LoVo (cell line): ENCODE measurements at regions not wholly inside any gene's neighbourhood (a gene's known extent, or its start where the extent isn't known, plus 50 kb on each side); places are given as distances from the start of the nearest gene placed in this dataset.

Experiments
- DNase-seq: peaks from one replicate; pipeline ENCODE4 v3.0.0-alpha.2; 2016; ENCODE audit warnings: low spot score

DNA sequence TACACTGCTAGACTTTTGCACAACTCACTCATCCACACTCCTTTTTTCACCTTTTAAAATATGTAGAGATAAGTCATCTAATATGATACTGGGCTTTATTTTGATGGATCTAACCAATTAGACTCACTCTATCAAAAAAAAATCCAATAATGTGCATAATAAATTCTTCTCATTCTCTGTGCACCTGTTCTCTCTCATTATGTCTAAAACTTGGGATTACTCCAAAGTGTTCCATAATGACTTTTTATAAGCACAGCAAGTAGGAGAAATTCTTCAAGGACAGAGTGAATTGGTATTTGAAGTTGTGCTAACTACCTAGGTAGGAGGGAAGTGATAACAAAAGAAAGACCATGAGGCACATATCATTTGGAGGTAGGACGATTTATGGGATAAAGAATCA is 1438.8 kb downstream of the PCDH7 start:
- no peak for DNase-seq

DNA sequence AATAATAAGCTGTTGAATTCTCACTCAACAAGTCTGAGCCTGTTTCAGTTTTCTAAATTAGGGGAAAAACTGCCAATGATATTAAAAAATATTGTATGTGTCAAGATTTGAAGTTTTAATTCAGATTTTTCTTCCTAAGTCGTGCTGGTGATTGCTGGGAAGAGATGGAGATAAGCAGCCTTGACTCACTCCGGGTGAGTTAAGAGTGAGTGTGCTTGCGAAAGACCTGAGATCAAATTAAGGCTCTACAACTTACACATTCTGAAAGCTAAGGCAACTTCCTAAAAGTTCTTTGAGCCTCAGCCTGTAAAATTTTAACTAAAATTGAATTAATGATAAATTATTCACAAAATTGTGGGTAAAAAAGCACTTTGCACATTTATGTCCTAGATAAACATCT is 1441.2 kb downstream of the PCDH7 start:
- DNase-seq = no peak

- DNase-seq = no peak
Observed at GRCh38 chr4:32163125-32163524, 1443.0 kb downstream of the PCDH7 start.

GRCh38 chr4:32169841-32170240 is 1449.7 kb downstream of the PCDH7 start:
- no peak for DNase-seq

DNA sequence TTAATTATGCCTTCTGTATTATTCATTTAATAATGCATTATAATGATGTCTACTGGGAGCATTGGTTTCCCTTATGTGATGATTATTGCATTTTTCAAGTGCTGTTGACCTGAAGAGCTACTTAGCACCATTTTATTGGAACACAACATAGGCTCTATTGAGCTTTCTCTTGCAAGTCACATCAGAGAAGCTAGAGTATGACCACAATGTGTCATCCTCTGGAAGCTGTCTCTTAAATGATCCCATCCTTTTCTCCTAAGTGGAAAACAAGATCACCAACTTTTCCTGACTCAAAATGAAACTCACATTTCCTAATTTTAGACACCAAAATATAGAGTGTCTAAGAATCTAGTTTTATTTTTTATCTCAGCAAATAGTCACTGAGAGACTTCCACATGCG is 1451.9 kb downstream of the PCDH7 start:
- DNase-seq = no peak

DNA sequence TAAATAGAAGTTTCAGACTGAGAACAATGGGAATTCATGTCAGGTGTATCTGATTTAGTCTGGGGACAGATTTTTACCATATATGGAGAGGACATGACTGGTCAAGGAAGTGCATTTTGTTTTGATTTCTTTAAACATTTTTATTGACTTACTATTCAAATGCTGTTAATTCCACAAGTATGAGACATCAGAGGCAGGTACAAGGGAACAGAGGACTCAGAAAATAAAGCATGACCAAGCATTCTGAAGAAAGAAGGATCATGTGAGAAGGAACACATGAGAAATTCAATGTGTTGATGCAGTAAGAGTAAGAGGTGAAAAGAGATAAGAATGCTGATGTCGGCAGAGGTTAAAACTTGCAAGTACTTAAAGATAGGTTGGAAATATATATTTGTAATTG is 1452.6 kb downstream of the PCDH7 start:
- no peak for DNase-seq

DNA sequence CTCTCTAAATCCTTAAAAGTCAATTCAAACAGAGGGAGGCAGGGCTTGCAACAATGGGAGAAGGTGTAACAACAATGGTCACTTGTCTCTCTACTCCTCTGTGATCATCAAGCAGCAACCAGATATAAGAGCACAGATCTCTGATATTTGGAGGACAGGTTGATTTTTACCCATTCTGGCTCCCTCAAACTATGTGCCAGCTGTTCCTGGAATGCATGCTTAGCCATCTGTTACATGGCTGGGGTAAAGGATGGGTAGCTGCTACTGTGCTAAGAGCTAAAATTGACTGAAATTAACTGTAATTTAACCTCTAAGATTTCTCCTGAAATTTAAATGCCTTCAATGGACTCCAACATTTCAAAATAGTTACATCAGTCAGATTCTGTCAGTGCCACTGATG is 1459.9 kb downstream of the PCDH7 start:
- no peak for DNase-seq

- DNase-seq = no peak
Observed at GRCh38 chr4:32184186-32184585, 1464.0 kb downstream of the PCDH7 start.

GRCh38 chr4:32189130-32189529 is 1469.0 kb downstream of the PCDH7 start:
- no peak for DNase-seq

DNA sequence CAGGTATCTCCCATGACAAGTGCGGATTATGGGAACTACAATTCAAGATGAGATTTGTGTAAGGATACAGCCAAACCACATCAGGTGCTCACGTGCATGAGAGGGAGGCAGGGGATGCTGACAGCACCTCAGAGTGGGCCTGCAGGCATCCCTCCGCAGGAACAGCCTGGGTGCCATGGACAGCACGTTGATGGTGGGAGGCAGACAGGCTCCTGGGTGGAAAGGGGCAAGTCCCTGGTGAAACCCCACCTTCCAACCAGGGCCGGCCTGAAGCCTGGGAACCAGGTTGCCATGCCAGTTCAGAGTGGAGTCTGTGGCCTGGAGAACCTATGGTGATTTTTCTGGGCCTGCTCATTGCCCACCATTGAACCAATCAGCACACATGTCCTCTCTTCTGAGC is 1469.6 kb downstream of the PCDH7 start:
- no peak for DNase-seq

- no peak for DNase-seq
Observed at GRCh38 chr4:32191961-32192360, 1471.8 kb downstream of the PCDH7 start.

DNA sequence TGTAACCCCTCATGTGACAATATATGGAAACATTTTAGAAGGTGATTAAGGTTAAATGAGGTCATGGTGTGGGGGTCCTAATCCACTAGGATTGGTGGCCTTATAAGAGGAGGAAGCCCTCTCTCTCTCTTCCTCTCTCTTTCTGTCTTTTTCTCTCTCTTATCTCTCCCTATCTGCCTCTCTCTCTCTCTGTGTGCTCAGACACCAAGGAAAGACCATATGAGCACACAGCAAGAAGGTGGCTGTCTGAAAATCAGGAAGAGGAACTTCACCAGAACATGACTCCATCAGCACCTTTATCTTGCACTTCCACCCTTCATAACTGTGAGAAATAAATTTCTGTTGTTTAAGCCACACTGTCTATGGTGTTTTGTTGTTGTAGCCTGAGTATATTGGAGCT is 1472.2 kb downstream of the PCDH7 start:
- no peak for DNase-seq

DNA sequence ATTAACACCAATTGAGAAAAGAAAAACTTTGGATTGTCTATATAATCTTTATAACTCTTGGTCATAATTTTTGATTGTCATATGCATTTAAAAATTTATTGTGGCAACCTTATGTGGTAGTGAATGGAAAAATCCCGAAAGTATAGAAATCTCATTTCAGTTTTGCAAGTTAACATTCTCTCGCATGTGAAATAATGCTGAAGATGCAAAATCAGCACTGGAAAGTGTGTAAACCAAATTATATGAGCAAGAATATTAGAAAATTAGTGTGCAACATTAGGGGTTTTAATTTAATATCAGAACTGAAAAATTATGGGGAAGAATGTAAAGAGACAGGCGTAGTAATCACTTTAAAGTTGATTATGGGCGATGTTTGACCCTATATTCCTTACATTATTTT is 1472.8 kb downstream of the PCDH7 start:
- DNase-seq = no peak

GRCh38 chr4:32196950-32197688 is 1477.0 kb downstream of the PCDH7 start:
- no peak for DNase-seq

- no peak for DNase-seq
Observed at GRCh38 chr4:32199639-32200038, 1479.5 kb downstream of the PCDH7 start.

DNA sequence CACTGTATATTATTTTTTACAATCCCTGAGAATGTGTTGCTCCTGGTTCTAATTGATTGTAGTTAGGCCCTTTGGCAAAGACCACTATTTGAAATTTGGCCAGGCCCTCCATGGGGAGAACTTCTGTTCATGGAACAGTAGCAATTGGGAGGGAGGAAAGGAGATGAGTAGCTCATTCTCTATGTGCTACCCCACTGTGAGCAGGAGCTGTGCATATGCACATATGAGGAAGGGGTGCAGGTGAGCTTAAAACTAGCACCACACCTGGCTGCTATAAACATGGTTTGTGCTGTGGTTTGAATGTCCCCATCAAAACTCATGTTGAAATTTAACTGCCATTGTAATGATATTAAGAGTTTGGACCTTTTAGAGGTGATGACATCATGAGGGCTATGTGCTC is 1483.2 kb downstream of the PCDH7 start:
- DNase-seq = no peak

- DNase-seq = no peak
Observed at GRCh38 chr4:32206756-32207155, 1486.6 kb downstream of the PCDH7 start.

DNA sequence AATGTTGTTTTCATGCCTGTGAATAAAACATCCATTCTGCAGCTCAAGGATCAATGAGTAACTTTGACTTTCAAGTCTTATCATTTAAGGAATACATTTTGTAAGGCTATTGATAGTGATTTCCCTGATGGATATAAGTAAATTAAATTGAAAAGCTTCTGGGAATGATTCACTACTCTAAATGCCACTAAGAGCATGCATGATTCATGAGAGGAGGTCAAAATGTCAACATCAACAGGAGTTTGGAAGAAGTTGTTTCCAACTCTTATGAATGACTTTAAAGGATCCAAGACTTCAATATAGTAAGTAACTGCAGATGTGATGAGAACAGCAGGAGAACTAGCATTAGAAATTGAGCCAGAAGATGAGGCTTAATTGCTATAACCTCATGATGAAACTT is 1487.3 kb downstream of the PCDH7 start:
- DNase-seq = no peak

DNA sequence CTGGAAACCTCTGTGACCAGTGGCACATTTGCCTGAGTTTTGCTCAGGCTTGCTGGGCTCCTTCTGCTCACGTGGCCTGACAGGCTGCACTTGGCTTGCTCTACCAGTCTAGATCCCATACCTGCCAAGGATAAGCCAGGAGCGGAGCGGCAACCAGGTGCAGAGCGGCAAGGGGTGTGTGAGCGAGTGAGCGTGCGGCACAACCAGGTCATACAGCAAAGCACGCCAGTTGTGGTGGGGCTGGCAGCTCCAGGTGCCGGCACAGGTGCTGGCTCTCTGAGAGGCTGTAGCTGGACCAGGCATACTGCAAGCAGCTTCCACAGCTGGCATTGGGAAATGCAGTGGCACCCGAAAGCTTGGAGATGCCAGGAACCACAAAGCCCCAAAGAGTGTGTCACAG is 1495.1 kb downstream of the PCDH7 start:
- no peak for DNase-seq

DNA sequence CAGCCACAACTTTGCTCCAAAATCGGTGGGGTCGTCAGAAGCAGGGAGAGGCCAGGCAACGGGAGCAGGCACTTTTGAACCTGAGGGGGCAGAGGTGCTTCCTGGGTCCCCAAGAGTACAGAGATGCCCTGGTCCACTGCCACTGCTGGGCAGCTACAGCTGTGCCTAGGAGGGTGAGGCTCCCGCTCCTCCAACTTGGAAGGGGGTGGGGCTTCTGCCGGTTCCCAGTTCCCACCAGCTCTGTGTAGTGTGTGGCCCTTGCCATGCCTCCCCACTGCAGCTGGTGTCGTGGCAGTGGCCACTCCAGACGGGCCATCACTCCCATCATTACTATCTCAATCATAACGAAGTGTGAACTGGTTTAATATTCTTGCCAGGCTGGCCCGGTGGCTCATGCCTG is 1496.3 kb downstream of the PCDH7 start:
- no peak for DNase-seq

DNA sequence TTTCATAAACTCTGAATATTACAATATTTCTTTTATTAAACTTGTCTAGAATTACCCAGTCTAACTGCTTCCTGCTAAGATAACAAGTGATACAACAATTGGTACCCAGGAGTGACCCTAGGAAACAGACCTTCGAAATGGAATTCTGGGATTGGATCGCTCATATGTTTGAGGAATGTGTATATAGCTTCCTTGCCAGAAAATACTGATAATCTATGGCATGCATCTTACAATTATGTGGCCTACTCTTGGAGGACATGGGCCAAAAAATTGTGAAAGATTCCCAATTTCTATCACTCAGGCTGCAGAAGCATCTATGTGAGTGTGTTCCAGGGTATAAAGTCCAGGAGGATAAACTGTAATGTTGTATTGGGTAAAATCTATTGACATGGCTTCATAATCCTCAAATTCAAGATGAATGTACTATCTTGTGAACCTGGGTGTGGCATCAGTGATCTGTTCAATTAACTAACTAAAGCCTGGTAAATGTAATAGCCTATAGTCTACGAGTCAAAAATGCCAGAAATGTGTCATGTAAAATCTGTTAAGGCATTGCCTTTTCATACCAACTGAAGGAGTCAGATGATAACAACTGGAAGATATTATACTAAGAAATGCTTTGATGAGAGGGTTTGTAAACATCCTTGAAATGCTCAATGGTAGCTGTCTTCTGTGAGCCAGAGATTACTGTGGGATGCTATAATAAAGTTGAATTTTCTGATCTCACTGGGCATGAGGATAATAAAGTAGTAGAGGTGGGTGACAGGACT is 1499.3 kb downstream of the PCDH7 start:
- no peak for DNase-seq

- no peak for DNase-seq
Observed at GRCh38 chr4:32226204-32226603, 1506.0 kb downstream of the PCDH7 start.

- no peak for DNase-seq
Observed at GRCh38 chr4:32226733-32227132, 1506.6 kb downstream of the PCDH7 start.

GRCh38 chr4:32243926-32244325 is 1523.8 kb downstream of the PCDH7 start:
- DNase-seq = no peak
